ENCODE measurements at regions not wholly inside any gene's neighbourhood (a gene's known extent, or its start where the extent isn't known, plus 50 kb on each side); places are given as distances from the start of the nearest gene placed in this dataset.

GRCh38 chr1:105724286-105724685 is 1332.2 kb upstream of the PRMT6 start:
- Histone ChIP-seq H3K4me2 (ENCODE audit: low read length, poor library complexity, severe bottlenecking) (no peak overlapping the region), H3K14ac (ENCODE audit: low read length in 2 of 2) (no peak overlapping the region), H2BK120ac (ENCODE audit: low read depth, low read length) (no peak overlapping the region), H3K4me3 (ENCODE audit: insufficient read depth in 1 of 2, low read depth in 1 of 2, low read length in 2 of 2) (no peak overlapping the region), H2BK15ac (ENCODE audit: low read depth, poor library complexity, severe bottlenecking) (no peak overlapping the region), H2AFZ (ENCODE audit: low read depth, low read length) (no peak overlapping the region), H3K27me3 (ENCODE audit: control insufficient read depth in 1 of 2, insufficient read depth in 1 of 2, low read length in 2 of 2) (no peaks in the 10 kb centered on the region), H2BK5ac (ENCODE audit: low read depth, low read length, poor library complexity, severe bottlenecking) (no peak overlapping the region), H3K27ac (ENCODE audit: low read length, poor library complexity, severe bottlenecking) (no peak overlapping the region), H3K4me1 (ENCODE audit: control insufficient read depth, insufficient read depth, low read depth, low read length) (no peaks in the 10 kb centered on the region), H3K9ac (ENCODE audit: low read length) (no peak overlapping the region), H4K8ac (ENCODE audit: low read length) (no peak overlapping the region), H4K91ac (ENCODE audit: low read length) (no peak overlapping the region), H3K23ac (ENCODE audit: low read length in 2 of 2) (no peak overlapping the region), H3K18ac (ENCODE audit: low read depth in 1 of 2, low read length in 2 of 2) (no peak overlapping the region), H3K79me1 (replicated peaks; ENCODE audit: low read length, poor library complexity, severe bottlenecking) (no peaks in the 10 kb centered on the region), H3K36me3 (ENCODE audit: control insufficient read depth in 1 of 2, insufficient read depth in 2 of 2, low read depth in 1 of 2, low read length in 2 of 2) (no peaks in the 10 kb centered on the region), H3K4ac (ENCODE audit: low read depth in 1 of 2, low read length in 2 of 2) (no peak overlapping the region), H2AK5ac (ENCODE audit: low read length, severe bottlenecking) (no peak overlapping the region), H2BK12ac (ENCODE audit: low read length in 2 of 2) (no peak overlapping the region), H3K9me3 (ENCODE audit: control insufficient read depth, low read length) (no peaks in the 10 kb centered on the region)
- WGBS = no CpG with 5 or more reads among the region's 1 CpG
- DNase-seq = no peak

DNA sequence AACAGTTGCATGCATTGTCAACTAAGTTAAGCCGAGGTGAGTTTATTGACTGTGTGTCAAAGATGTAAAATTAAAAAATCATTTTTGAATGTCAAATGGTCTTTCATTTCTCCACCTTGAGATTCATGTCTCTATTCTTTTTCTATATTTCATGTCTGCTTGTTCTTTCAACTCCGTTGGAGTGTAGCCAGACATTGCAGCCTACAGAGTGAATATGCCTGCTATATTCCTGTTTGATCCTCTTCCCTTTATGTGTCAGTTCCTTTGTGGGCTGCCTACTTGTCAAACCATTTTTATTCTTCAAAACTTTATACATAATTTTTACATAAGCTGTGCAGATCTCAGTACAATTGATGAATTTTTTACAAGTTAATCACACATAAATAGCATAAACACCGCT is 1325.8 kb upstream of the PRMT6 start:
- Histone ChIP-seq H3K36me3 (ENCODE audit: control insufficient read depth in 1 of 2, insufficient read depth in 2 of 2, low read depth in 1 of 2, low read length in 2 of 2) (no peaks in the 10 kb centered on the region), H3K79me1 (replicated peaks; ENCODE audit: low read length, poor library complexity, severe bottlenecking) (no peaks in the 10 kb centered on the region), H2AFZ (ENCODE audit: low read depth, low read length) (no peak overlapping the region), H2AK5ac (ENCODE audit: low read length, severe bottlenecking) (no peak overlapping the region), H4K91ac (ENCODE audit: low read length) (no peak overlapping the region), H2BK5ac (ENCODE audit: low read depth, low read length, poor library complexity, severe bottlenecking) (no peak overlapping the region), H2BK120ac (ENCODE audit: low read depth, low read length) (no peak overlapping the region), H2BK12ac (ENCODE audit: low read length in 2 of 2) (no peak overlapping the region), H3K9ac (ENCODE audit: low read length) (no peak overlapping the region), H3K9me3 (ENCODE audit: control insufficient read depth, low read length) (no peaks in the 10 kb centered on the region), H3K27me3 (ENCODE audit: control insufficient read depth in 1 of 2, insufficient read depth in 1 of 2, low read length in 2 of 2) (no peaks in the 10 kb centered on the region), H3K4ac (ENCODE audit: low read depth in 1 of 2, low read length in 2 of 2) (no peak overlapping the region), H3K18ac (ENCODE audit: low read depth in 1 of 2, low read length in 2 of 2) (no peak overlapping the region), H2BK15ac (ENCODE audit: low read depth, poor library complexity, severe bottlenecking) (no peak overlapping the region), H3K4me1 (ENCODE audit: control insufficient read depth, insufficient read depth, low read depth, low read length) (no peaks in the 10 kb centered on the region), H3K27ac (ENCODE audit: low read length, poor library complexity, severe bottlenecking) (no peak overlapping the region), H3K4me3 (ENCODE audit: insufficient read depth in 1 of 2, low read depth in 1 of 2, low read length in 2 of 2) (no peak overlapping the region), H4K8ac (ENCODE audit: low read length) (no peak overlapping the region), H3K23ac (ENCODE audit: low read length in 2 of 2) (no peak overlapping the region), H3K4me2 (ENCODE audit: low read length, poor library complexity, severe bottlenecking) (no peak overlapping the region), H3K14ac (ENCODE audit: low read length in 2 of 2) (no peak overlapping the region)
- 94% methylated on average over 1 of the region's 3 CpGs for WGBS
- no peak for DNase-seq

- Histone ChIP-seq H3K9ac (ENCODE audit: low read length) (no peak overlapping the region), H3K79me1 (replicated peaks; ENCODE audit: low read length, poor library complexity, severe bottlenecking) (no peaks in the 10 kb centered on the region), H3K27me3 (ENCODE audit: control insufficient read depth in 1 of 2, insufficient read depth in 1 of 2, low read length in 2 of 2) (no peaks in the 10 kb centered on the region), H2BK15ac (ENCODE audit: low read depth, poor library complexity, severe bottlenecking) (no peak overlapping the region), H3K4me3 (ENCODE audit: insufficient read depth in 1 of 2, low read depth in 1 of 2, low read length in 2 of 2) (no peak overlapping the region), H3K27ac (ENCODE audit: low read length, poor library complexity, severe bottlenecking) (no peak overlapping the region), H3K14ac (ENCODE audit: low read length in 2 of 2) (no peak overlapping the region), H3K9me3 (ENCODE audit: control insufficient read depth, low read length) (peaks cover 6% of the 10 kb centered on the region), H3K23ac (ENCODE audit: low read length in 2 of 2) (no peak overlapping the region), H2AK5ac (ENCODE audit: low read length, severe bottlenecking) (no peak overlapping the region), H3K4ac (ENCODE audit: low read depth in 1 of 2, low read length in 2 of 2) (no peak overlapping the region), H3K18ac (ENCODE audit: low read depth in 1 of 2, low read length in 2 of 2) (no peak overlapping the region), H3K4me1 (ENCODE audit: control insufficient read depth, insufficient read depth, low read depth, low read length) (no peaks in the 10 kb centered on the region), H3K36me3 (ENCODE audit: control insufficient read depth in 1 of 2, insufficient read depth in 2 of 2, low read depth in 1 of 2, low read length in 2 of 2) (no peaks in the 10 kb centered on the region), H3K4me2 (ENCODE audit: low read length, poor library complexity, severe bottlenecking) (no peak overlapping the region), H4K8ac (ENCODE audit: low read length) (no peak overlapping the region), H2AFZ (ENCODE audit: low read depth, low read length) (no peak overlapping the region), H2BK5ac (ENCODE audit: low read depth, low read length, poor library complexity, severe bottlenecking) (no peak overlapping the region), H2BK12ac (ENCODE audit: low read length in 2 of 2) (no peak overlapping the region), H4K91ac (ENCODE audit: low read length) (no peak overlapping the region), H2BK120ac (ENCODE audit: low read depth, low read length) (no peak overlapping the region)
- no peak for DNase-seq
- WGBS = no CpG with 5 or more reads among the region's 3 CpGs
Measured at GRCh38 chr1:105736349-105736748, 1320.1 kb upstream of the PRMT6 start.

- Histone ChIP-seq H3K27ac (ENCODE audit: low read length, poor library complexity, severe bottlenecking) (no peak overlapping the region), H3K18ac (ENCODE audit: low read depth in 1 of 2, low read length in 2 of 2) (no peak overlapping the region), H4K91ac (ENCODE audit: low read length) (no peak overlapping the region), H2AFZ (ENCODE audit: low read depth, low read length) (no peak overlapping the region), H3K23ac (ENCODE audit: low read length in 2 of 2) (no peak overlapping the region), H3K9me3 (ENCODE audit: control insufficient read depth, low read length) (peaks cover 12% of the 10 kb centered on the region), H3K4me3 (ENCODE audit: insufficient read depth in 1 of 2, low read depth in 1 of 2, low read length in 2 of 2) (no peak overlapping the region), H3K9ac (ENCODE audit: low read length) (no peak overlapping the region), H2BK120ac (ENCODE audit: low read depth, low read length) (no peak overlapping the region), H3K4me1 (ENCODE audit: control insufficient read depth, insufficient read depth, low read depth, low read length) (no peaks in the 10 kb centered on the region), H4K8ac (ENCODE audit: low read length) (no peak overlapping the region), H3K79me1 (replicated peaks; ENCODE audit: low read length, poor library complexity, severe bottlenecking) (no peaks in the 10 kb centered on the region), H2BK15ac (ENCODE audit: low read depth, poor library complexity, severe bottlenecking) (no peak overlapping the region), H2AK5ac (ENCODE audit: low read length, severe bottlenecking) (no peak overlapping the region), H3K14ac (ENCODE audit: low read length in 2 of 2) (no peak overlapping the region), H3K4ac (ENCODE audit: low read depth in 1 of 2, low read length in 2 of 2) (no peak overlapping the region), H2BK5ac (ENCODE audit: low read depth, low read length, poor library complexity, severe bottlenecking) (no peak overlapping the region), H3K4me2 (ENCODE audit: low read length, poor library complexity, severe bottlenecking) (no peak overlapping the region), H2BK12ac (ENCODE audit: low read length in 2 of 2) (no peak overlapping the region), H3K36me3 (ENCODE audit: control insufficient read depth in 1 of 2, insufficient read depth in 2 of 2, low read depth in 1 of 2, low read length in 2 of 2) (no peaks in the 10 kb centered on the region), H3K27me3 (ENCODE audit: control insufficient read depth in 1 of 2, insufficient read depth in 1 of 2, low read length in 2 of 2) (no peaks in the 10 kb centered on the region)
- no peak for DNase-seq
- 82% methylated on average over 3 of the region's 4 CpGs for WGBS
Measured at GRCh38 chr1:105779727-105780126, 1276.7 kb upstream of the PRMT6 start.
